Fibroblast of lung (primary cell): ENCODE measurements at regions not wholly inside any gene's neighbourhood (a gene's known extent, or its start where the extent isn't known, plus 50 kb on each side); places are given as distances from the start of the nearest gene placed in this dataset.

Source experiments
- DNase-seq, 2 donors: peaks; one replicate each; pipeline versions ENCODE4 v3.0.0 to v3.0.0-alpha.2; 2010; ENCODE audit warnings: low read depth in 2 of 2
- H2AFZ ChIP-seq: 2 replicates; pipeline ENCODE4 v1.5.1; 2012; ENCODE audit warnings: low read length, control low read depth, inconsistent platforms
- H3K27ac ChIP-seq: 2 replicates; pipeline ENCODE4 v1.5.1; 2011; ENCODE audit warnings: low read length, control low read depth; ENCODE audit not compliant: insufficient read depth
- H3K27me3 ChIP-seq: 2 replicates; pipeline ENCODE4 v1.5.1; 2011; ENCODE audit warnings: mild to moderate bottlenecking, low read length; ENCODE audit not compliant: control insufficient read depth, insufficient read depth
- H3K36me3 ChIP-seq: 2 replicates; pipeline ENCODE4 v1.5.1; 2011; ENCODE audit warnings: low read length; ENCODE audit not compliant: control insufficient read depth, insufficient read depth
- H3K4me1 ChIP-seq: 2 replicates; pipeline ENCODE4 v1.5.1; 2011; ENCODE audit warnings: low read length; ENCODE audit not compliant: control insufficient read depth, insufficient read depth; ENCODE audit errors: extremely low read depth
- H3K4me2 ChIP-seq: 2 replicates; pipeline ENCODE4 v1.5.1; 2011; ENCODE audit warnings: low read length, control low read depth; ENCODE audit not compliant: insufficient read depth; ENCODE audit errors: extremely low read depth
- H3K4me3 ChIP-seq, 4 experiments: fragments of 200-600 bp in 1 of 4; sonication (generic) in 1 of 4; replicated peaks in 1 of 4; 2 replicates each; pipeline ENCODE4 v1.5.1; 2011 to 2016; ENCODE audit warnings: low read length in 4 of 4, low read depth in 3 of 4, mild to moderate bottlenecking in 3 of 4, control low read depth in 2 of 4, inconsistent platforms in 1 of 4, mixed read lengths in 1 of 4; ENCODE audit not compliant: insufficient read depth in 1 of 4; ENCODE audit errors: control extremely low read depth in 1 of 4
- H3K79me2 ChIP-seq: 2 replicates; pipeline ENCODE4 v1.5.1; 2012; ENCODE audit warnings: mild to moderate bottlenecking, low read length, inconsistent platforms; ENCODE audit not compliant: control insufficient read depth, insufficient read depth
- H3K9ac ChIP-seq: 2 replicates; pipeline ENCODE4 v1.5.1; 2011; ENCODE audit warnings: mild to moderate bottlenecking, low read length, control low read depth; ENCODE audit not compliant: insufficient read depth
- H3K9me3 ChIP-seq: 2 replicates; pipeline ENCODE4 v1.5.1; 2012; ENCODE audit warnings: low read depth, low read length; ENCODE audit not compliant: control insufficient read depth, insufficient read depth
- H4K20me1 ChIP-seq: 2 replicates; pipeline ENCODE4 v1.5.1; 2011; ENCODE audit warnings: low read length; ENCODE audit not compliant: control insufficient read depth, insufficient read depth; ENCODE audit errors: extremely low read depth
- CTCF ChIP-seq, 2 donors: IDR thresholded peaks in 1 of 2; conservative IDR thresholded peaks in 1 of 2; 1 replicate in 1 of 2; 2 replicates in 1 of 2; pipeline ENCODE4 v1.5.1; 2011 to 2012; ENCODE audit warnings: low read length in 2 of 2, control low read depth in 1 of 2, inconsistent platforms in 1 of 2, low read depth in 1 of 2, mild to moderate bottlenecking in 1 of 2
- EZH2 ChIP-seq: IDR thresholded peaks from 2 replicates; pipeline ENCODE4 v1.5.1; 2012; ENCODE audit warnings: low read length, control low read depth, mild to moderate bottlenecking; ENCODE audit errors: missing control alignments

- TF ChIP-seq EZH2 (no peak), CTCF (conservative IDR thresholded peaks at IDR 0.05 in 1 of 2, IDR thresholded peaks at IDR 0.05 in 1 of 2; ENCODE audit: low read depth in 1 of 2, low read length in 2 of 2) (peak in 1 of 2 donors; percentile 14)
- Histone ChIP-seq H3K9ac (no peak overlapping the region), H3K27me3 (no peaks in the 10 kb centered on the region), H3K9me3 (no peaks in the 10 kb centered on the region), H3K4me1 (peaks cover 4% of the 10 kb centered on the region), H4K20me1 (no peaks in the 10 kb centered on the region), H3K27ac (no peak overlapping the region), H3K4me2 (no peak overlapping the region), H3K36me3 (no peaks in the 10 kb centered on the region), H2AFZ (no peak overlapping the region), H3K79me2 (no peaks in the 10 kb centered on the region), H3K4me3 (no peak overlapping the region)
- no peak for DNase-seq
Measured at GRCh38 chr1:192488058-192488457, 87.5 kb upstream of the RGS1 start.

- peaks cover 4% of the 10 kb centered on the region for H3K4me1 ChIP-seq
- no peaks in the 10 kb centered on the region for H3K27me3 ChIP-seq
- no peak overlapping the region for H3K9ac ChIP-seq
- no peaks in the 10 kb centered on the region for H3K79me2 ChIP-seq
- H3K4me2 ChIP-seq: no peak overlapping the region
- no peaks in the 10 kb centered on the region for H3K36me3 ChIP-seq
- TF ChIP-seq EZH2 (no peak), CTCF (conservative IDR thresholded peaks at IDR 0.05 in 1 of 2, IDR thresholded peaks at IDR 0.05 in 1 of 2; ENCODE audit: low read depth in 1 of 2, low read length in 2 of 2) (no peak)
- H3K4me3 ChIP-seq: peak overlapping the region in 1 of 4 experiments; percentile 30
- peak; percentile 26 to 65 for DNase-seq
- H2AFZ ChIP-seq: no peak overlapping the region
- peak overlapping the region; percentile 41 for H3K27ac ChIP-seq
- no peaks in the 10 kb centered on the region for H3K9me3 ChIP-seq
- no peaks in the 10 kb centered on the region for H4K20me1 ChIP-seq
Measured at GRCh38 chr1:192489047-192489446, 86.5 kb upstream of the RGS1 start.

- no peaks in the 10 kb centered on the region for H3K79me2 ChIP-seq
- H3K36me3 ChIP-seq: no peaks in the 10 kb centered on the region
- TF ChIP-seq EZH2 (no peak), CTCF (conservative IDR thresholded peaks at IDR 0.05 in 1 of 2, IDR thresholded peaks at IDR 0.05 in 1 of 2; ENCODE audit: low read depth in 1 of 2, low read length in 2 of 2) (no peak)
- H4K20me1 ChIP-seq: no peaks in the 10 kb centered on the region
- no peaks in the 10 kb centered on the region for H3K27me3 ChIP-seq
- H3K4me3 ChIP-seq: no peak overlapping the region
- peak overlapping the region; percentile 41 for H3K27ac ChIP-seq
- no peaks in the 10 kb centered on the region for H3K9me3 ChIP-seq
- peak; percentile 92 to 97 for DNase-seq
- H3K4me2 ChIP-seq: peak overlapping the region; percentile 16
- no peak overlapping the region for H2AFZ ChIP-seq
- H3K4me1 ChIP-seq: peaks cover 4% of the 10 kb centered on the region
- H3K9ac ChIP-seq: no peak overlapping the region
Measured at GRCh38 chr1:192489748-192490147, 85.8 kb upstream of the RGS1 start.
